RCC 7860 (cell line): ENCODE measurements at regions not wholly inside any gene's neighbourhood (a gene's known extent, or its start where the extent isn't known, plus 50 kb on each side); places are given as distances from the start of the nearest gene placed in this dataset.
A peak's percentile ranks its signal among the peaks of the same experiment; 100 is the strongest.

Experiments used
- DNase-seq: peaks from one replicate; pipeline ENCODE4 v3.0.0-alpha.2; 2015; ENCODE audit warnings: low spot score
- FAIRE-seq: peaks from 2 replicates; lab custom pipeline; 2012; peaks lifted over from hg19 to GRCh38; lab: Jason Lieb, UNC

DNA sequence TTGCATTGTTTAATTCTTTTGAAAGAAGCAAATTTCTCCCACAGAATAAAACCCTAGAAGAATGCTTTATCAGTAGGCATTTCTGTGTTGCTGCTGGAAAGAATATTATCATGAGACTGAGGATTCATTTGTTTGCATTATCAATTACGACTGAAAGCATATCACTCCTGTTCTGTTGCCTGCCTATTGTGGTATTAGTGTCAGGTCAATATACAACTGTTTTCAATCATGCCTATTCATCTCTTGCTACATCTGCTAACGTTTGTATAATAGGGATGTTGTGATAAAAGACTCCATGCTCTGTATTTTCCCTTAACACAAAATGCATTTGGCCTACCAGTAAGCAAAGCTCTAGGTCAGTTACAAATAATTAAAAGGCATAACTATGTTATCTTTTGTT, 221.5 kb downstream of the PTPRC start:
- DNase-seq = no peak
- no peak for FAIRE-seq

DNA sequence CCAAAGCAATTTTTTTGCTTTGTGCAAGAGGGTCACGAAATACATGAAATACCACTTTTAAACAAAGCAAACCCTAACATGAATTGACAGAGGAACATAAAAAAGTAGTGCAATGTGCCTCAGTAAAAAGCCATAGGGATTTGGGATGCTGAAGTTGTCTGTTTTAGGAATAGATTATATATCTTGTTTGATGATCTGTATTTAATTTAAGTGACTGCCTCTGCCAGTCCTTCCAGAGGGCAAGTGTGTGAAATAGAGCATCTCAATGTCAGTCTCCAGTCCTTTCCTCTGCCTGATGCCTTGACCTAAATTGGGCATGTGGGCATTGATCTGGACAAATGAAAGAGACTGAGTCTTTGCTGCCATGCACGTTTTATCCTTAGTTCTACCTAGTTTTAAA, 222.8 kb downstream of the PTPRC start:
- DNase-seq (no peak), FAIRE-seq (no peak)

DNA sequence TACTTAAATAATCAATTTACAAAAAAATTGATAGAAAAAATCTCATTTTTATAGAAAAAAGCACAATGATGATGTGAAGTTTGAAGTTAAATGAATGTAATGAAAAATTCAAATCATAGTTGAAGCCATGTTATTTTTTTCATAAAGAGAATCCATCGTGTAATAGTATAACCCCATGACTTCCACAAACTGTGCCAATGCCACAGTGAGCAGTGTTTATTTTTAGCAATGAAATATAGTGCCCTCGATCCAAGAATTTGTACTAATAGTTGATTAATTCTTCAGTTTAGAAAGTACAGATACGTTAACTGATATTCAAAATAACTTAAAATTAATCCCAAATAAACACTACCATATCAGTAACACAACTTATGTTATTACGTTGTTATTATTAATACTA, 225.9 kb downstream of the PTPRC start:
- no peak for DNase-seq
- FAIRE-seq = peak; percentile 8

DNA sequence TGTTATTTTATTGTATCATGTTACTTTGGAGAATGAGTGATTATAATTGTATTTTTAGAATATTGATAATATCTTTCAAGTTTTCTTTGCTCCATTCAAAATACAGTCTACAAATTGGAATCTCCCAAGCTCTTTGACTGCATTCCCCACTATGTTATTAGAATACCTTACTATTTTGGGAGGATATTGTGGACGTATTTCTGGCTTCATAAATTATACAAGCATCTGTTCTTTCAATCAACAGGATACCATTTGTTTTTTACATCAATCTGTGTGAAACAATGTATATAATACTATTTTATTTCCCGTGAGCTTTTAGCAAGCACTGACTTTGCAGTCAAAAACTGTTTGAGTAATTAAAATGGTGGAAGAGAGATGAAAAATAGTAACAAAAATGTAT, 226.5 kb downstream of the PTPRC start:
- FAIRE-seq (no peak), DNase-seq (no peak)

DNA sequence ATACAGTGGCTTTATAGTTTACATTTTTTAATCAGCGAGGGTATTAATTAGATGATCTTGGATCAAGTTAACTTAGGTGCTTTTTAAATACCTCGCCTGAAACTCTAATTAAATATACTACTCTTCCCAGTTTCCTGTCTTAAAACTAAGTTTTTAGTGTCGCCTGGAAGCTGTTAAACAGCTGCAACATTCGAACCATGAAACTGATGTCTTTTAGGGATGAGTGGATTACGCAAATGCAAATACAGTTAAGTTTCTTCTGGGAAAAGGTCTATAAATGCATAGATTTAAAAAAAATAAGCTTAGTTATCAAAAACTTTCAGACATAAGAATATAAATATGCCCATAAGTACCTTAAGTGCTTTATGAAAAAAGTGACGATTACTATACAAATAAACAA, 228.3 kb downstream of the PTPRC start:
- DNase-seq (no peak), FAIRE-seq (no peak)

DNA sequence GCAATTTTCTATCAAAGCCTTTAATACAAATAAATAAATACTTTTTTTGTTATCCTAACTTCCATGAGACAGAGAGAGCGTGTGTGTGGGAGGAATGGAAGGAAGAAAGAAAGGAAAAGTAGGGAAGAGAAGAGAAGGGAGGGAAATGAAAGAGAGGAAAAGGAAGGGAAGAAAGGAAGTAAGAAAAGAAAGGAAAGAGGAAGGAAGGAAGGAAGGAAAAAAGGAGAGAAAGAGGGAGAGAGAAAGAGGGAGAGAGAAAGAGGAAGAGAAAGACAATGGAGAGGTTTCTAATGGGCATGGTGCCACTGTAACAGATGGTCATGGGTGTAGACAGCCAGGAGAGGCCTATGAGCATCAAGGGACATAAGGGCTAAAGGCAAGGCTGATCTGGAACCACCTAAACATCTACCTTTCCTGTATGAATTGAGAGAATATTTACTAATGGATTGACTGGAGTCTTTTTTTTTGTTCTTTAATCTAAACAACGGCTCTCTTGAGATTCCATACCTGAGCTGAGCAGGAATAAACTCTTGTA, 234.9 kb downstream of the PTPRC start:
- no peak for FAIRE-seq
- DNase-seq = no peak

DNA sequence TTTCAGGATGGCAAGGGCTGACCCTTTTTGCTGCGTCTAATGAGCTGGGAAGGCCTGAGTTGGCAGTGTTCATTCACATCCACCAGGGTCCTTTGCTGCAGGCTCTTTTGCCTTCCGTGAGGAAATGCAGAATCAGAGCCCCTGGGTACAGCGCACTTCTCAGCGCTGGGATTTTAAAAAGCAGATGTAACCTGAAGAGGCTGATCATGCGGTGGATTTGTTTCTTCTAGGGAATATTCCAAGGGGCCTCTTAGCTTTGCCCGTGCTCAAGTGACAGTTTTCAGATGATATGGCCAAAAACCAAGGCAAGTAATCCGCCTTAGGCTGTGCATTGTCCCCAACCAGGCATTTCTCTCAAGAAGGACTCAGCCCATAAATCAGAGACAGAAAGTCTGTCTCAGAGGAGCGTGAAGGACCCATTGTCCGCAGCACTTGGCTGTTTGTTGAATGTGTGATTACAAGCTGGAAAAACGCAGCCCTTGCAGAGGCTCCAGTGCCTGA, 237.6 kb downstream of the PTPRC start:
- no peak for FAIRE-seq
- DNase-seq = no peak

DNA sequence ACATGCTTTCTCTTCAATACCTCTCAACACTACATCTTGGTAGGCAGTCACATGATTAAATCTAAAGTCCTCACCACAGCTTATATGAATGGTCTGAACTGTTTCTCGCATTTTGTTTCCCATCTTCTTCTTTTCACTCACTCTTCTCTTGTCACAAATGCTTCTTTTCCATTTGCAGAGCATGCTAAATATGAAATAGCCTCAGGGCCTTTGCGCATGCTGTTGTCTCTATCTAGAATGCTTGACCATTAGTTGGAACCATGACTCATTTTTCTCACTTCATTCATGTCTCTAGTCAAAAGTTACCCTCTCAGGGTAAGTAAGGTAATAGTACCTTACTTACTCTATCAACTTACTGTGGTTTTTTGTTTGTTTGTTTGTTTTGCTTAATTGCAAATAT, 239.7 kb downstream of the PTPRC start:
- no peak for DNase-seq
- FAIRE-seq = no peak

DNA sequence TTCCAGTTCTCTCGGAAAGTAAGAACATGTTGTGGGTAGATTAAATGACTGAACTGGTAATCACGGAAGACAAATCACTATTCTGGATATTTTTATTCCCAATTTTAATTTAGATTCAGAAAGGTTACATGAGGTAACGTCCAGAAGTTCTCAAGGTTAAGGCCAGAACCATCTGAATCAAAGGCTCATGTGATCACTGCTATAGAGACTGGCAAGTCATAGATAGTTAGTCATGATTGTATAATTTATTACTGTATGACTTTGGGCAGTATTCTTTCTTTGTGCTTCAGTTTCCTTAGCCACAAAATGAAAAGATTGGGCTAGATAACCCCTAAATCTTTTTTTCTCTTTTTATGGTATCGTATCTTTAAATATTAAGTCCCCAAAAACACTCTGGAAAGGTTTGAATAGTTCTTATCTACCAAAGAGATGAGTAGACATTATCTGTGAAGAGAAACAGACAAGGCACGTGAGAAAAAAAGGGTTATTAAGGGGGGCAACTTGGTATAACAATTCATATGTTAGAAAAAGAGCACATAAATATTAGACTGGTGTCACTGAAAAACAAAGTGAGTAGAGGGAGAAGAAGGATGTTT, 241.0 kb downstream of the PTPRC start:
- FAIRE-seq (peak; percentile 84), DNase-seq (peak; percentile 12)

DNA sequence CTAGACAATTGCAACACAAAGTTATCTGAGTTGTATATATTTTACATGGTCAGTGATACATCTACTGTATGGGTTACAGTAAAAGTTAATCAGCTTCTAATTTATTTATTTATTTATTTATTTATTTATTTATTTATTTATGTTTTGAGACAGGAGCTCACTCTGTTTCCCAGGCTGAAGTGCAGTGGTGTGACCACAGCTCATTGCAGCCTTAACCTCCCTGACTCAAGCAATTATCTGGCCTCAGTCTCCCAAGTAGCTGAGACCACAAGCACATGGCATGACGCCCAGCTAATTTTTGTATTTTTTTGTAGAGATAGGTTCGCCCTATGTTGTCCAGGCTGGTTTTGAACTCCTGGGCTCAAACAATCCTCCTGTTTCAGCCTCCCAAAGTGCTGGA, 241.6 kb downstream of the PTPRC start:
- DNase-seq = peak; percentile 75
- peak; percentile 92 for FAIRE-seq

DNA sequence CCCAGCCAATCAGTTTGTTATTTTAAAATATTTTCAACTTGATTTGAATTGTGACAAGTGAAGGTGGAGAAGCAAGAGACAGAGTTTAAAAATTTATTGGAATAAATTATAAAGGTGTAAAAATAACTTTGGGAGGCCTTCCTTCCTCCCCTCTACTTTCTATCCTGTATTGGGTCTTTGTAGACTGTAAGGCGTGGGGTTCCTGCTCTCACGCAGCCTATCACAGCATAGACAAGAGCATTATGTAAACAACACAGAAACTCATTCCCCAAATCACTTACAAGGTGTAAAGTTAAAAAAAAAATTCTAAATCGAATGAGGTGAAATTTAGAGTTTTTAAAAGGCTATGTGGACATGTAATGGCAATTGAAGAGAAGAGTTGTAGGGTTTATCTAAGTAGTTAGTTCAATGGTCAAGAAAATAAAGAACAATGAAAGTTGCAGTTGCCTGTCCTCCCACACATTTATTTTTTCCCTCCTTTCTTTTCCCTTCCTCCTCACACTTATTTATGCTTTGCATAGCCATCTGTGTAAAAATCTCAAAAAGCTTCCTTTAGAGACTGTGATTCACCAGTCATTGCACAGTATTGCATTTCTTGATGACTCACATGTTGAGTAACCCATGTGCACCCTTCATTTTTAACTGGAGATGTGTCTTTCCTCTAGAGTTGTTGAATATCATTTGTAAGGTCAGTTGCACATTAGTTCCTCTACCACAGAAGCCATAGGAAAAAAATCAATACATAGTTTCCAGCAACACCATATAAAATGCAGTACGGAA, 242.2 kb downstream of the PTPRC start:
- peak; percentile 98 for FAIRE-seq
- DNase-seq = peak; percentile 80

DNA sequence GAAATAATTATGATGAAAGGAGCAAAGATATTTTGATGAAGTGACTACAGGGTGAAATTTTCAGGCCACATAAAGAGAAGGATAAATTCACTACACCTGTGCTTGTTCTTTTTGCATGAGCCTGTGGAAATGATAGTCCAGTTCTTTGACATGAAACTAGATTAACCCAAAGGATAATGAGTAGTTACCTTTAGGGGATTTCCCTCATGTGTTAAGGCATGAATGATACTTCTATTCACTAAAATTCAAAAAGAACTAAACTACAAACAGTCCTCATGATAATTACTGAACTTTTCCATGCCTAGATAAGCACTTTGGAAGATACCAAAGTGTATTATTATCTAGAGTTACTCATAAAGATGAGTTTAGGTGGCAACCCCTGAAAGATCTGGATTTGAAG, 244.3 kb downstream of the PTPRC start:
- DNase-seq (no peak), FAIRE-seq (no peak)

DNA sequence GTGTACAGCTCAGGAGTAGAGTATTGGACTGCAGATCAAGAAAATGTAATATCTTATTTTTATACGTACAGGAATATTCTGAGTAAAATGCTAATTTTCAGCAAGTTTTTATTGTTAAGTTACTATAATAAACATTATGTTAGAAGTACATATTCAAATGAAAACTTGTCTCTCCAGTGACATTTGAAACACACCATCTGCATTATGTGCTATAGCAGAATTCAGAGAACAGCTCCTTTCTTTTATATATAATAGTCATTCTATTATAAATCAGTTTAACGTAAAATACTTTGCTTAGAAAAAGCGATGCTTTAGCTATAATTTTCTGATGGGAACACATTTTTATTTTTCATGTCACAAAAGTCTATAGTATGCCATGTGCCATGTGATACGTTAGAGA, 249.0 kb downstream of the PTPRC start:
- FAIRE-seq (peak; percentile 31), DNase-seq (no peak)

DNA sequence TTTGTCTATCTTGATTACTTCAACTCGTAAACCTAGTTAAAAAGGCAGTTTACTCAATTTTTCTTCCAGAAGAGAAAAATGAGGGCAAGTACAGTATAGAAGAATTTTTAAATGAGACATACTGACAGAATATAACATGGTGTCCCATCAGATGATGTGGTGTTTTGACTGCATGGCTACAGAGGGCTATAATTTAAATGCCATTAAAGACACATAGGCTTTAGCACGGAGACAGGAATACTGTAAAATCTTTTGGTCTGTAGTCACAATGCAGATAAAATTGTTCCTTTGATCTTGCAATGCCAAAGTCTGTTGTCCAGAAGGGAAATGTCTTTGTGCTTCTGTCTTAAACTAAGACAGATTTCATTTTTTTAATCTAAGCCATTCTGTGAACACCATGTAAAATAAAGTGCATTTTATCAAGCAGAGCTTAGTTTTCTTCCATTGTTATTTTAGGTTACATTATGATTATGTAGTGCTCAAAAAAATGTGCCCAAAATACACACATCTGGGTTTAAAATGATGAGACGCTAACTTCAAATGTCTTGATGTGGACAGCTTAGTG, 249.6 kb downstream of the PTPRC start:
- FAIRE-seq = no peak
- no peak for DNase-seq

DNA sequence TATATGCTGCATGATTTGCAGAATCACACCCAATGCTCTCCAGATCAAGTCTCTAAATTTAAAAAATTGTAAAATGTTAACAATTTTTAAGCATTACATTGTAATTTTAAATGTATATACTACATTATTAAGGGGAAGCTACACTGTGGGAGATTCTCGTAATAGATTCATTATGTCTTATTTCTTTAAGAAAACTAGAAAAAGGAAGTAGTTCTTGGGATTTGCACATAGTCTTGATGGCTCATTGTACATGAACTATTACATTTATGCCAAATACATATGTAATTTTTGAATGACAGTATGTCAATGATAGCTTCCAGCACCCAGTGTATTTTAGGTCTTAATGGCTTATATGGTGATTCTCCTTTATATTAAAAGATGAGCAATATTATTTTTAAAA, 250.3 kb downstream of the PTPRC start:
- FAIRE-seq (peak; percentile 14), DNase-seq (no peak)

DNA sequence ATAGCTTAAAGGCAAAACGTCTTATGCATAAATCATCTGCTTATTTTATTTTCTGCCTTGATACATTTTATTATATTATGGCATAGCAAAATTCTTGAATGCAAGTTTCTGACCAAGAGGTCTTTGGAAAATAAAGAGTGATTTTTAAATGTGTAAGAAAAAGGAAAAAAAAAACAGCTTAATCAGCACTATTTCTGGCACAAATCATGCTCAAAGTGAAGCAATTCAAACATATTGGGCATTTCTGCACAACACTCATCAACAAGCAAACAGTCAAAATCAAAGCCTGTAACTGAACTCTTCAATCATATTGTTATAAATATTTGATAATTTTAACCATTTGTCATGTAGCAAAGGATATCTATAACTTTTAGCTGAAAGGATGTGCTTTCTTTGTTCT, 250.9 kb downstream of the PTPRC start:
- no peak for FAIRE-seq

DNA sequence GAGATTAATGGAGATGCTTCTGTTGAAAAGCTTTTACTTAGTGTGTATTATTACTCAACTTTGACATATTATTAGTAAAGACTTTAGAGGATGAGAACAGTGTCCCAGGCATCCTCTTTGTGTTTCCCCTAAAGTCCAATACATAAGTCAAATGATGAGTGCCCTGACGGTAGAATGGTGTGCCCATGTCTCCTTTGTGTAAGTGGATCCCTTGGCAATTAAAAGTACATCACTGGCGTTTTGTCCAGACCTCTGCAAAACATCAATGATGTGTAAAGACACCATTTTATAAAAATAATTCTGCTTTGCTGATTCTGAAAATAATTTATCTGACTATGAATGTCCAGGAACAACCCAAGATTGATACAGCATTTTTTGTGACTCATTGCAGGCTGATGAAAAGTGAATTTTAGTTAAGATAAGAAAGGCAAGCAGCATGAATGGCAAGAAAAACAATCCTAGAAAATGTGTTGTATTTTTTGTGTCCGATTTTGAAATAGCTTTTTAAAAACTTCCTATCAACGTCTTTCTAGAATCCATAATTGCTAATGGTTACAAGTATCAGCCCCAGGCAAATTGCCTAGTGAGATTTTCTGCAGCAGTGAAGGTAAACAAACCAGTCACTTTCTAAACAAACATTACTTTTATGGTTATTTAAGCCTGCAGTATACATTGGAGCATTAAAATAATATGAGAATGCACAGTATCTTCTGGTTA, 251.5 kb downstream of the PTPRC start:
- FAIRE-seq = no peak
- DNase-seq = no peak

More for the DNA sequence above, 250.9 kb downstream of the PTPRC start:
- no peak for DNase-seq

DNA sequence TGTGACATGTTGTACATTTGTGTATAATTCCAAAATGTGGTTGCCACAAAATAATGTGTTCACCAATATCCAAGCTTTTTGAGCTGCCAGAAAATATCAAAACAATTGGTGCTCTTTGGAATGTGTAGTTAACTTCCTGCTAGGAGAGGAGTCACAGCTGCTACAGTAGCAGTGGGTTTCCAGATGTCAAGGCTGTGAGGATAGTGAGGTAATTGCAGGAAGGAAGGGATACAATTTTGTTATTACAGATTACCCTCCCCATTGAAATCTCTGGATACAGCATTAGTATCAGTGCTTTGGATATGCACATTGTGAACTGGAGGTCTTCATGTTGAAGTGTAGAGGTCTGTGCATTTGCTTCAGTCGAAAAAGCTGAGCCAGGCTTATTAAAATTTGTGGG, 253.2 kb downstream of the PTPRC start:
- FAIRE-seq (no peak), DNase-seq (no peak)

DNA sequence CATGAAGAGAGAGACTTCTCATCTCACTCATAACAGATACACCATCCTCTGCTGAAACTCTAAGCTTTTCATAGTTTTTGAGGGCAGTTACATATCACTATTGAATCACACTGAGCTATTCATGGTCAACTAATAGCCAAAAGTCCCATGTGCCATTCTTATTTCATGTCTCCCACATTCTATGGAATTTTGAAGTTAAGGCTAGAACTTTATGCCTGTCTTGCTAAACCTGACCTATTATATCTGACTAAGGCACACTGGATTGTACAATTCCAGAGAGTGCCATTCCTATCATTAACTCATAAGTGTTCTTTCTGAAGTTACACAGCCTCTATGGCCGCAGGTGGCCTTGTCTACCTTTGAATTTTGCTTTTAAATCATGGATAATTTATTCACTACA, 254.3 kb downstream of the PTPRC start:
- FAIRE-seq (no peak), DNase-seq (no peak)

DNA sequence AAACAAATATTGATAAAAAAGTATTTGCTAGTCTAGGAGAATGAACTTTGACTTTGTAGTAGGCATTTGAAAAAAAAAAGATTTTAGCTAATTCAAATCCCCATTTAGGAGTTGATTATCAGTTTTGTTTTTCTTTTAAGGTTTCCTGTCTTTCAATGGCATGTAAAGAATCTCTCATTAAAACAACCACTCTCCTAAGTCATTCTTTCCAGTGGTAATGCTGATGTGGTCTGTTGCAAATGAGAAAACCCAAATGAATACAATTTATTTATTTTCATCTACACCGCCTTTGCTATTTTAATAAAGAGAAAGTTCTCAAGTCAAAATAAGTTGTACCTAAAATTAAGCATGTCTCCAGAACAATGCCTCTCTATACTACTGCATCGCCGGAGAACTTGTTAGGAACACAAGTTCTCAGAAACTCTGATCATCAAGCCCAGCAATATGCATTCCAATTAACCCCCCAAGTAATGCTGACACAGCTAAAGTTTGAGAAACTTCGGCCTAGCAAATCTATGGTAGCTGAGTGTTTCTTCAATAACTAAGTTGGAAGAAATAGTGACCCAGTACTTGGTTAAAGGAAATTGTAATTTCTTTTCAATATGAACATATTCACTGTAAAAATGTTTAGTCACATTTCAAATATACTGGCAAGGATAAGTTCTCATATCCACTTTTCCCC, 255.1 kb downstream of the PTPRC start:
- no peak for FAIRE-seq
- DNase-seq = no peak

DNA sequence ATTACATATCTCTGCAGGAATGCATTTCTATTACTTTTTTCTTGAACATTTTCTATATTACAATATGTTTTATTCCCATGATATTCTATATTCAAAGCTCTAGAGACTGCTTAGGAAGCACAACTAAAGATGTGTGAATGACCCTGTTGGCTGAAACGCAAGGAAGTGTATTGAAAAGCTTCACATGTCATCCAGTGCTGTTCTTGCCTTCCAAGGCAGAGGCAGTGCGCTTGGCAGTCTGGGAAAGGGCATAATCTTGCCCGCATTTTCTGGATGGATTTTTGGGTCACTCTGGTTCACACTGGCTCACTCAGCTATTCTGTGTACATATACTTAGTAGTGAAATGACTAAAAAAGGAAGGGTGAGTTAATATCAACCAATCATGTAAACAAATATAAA, 262.4 kb downstream of the PTPRC start:
- DNase-seq (no peak), FAIRE-seq (no peak)
